ENCODE measurements at regions not wholly inside any gene's neighbourhood (a gene's known extent, or its start where the extent isn't known, plus 50 kb on each side); places are given as distances from the start of the nearest gene placed in this dataset.

- DNase-seq (ENCODE audit: low spot score), result peak; percentile 3
Observed at GRCh38 chrX:98795636-98796035, 1614.4 kb downstream of the PCDH19 start.

GRCh38 chrX:98755912-98756311 is 1654.2 kb downstream of the PCDH19 start:
- DNase-seq (ENCODE audit: low spot score), result no peak

GRCh38 chrX:98731821-98732220 is 1678.3 kb downstream of the PCDH19 start:
- no peak for DNase-seq (ENCODE audit: low spot score)

GRCh38 chrX:98717970-98718369 is 1692.1 kb downstream of the PCDH19 start:
- no peak for DNase-seq (ENCODE audit: low spot score)
